Neural progenitor cell (in vitro differentiated cells): ENCODE measurements at regions not wholly inside any gene's neighbourhood (a gene's known extent, or its start where the extent isn't known, plus 50 kb on each side); places are given as distances from the start of the nearest gene placed in this dataset.
A peak's percentile ranks its signal among the peaks of the same experiment; 100 is the strongest.

Experiments
- DNase-seq: peaks from one replicate; pipeline ENCODE4 v3.0.0-alpha.2; 2016; ENCODE audit warnings: low spot score
- H2AFZ ChIP-seq: fragments of 200-600 bp; sonication (generic); replicated peaks from 2 replicates; pipeline ENCODE4 v1.6.1; 2016; ENCODE audit warnings: antibody characterized with exemption
- H3F3A ChIP-seq: fragments of 200-600 bp; sonication (generic); 2 replicates; pipeline ENCODE4 v1.6.1; 2016; ENCODE audit warnings: antibody characterized with exemption, low read depth
- H3K27ac ChIP-seq: fragments of 200-600 bp; sonication (generic); 2 replicates; pipeline ENCODE4 v1.5.1; 2016; ENCODE audit warnings: mild to moderate bottlenecking
- H3K27me3 ChIP-seq: fragments of 200-600 bp; sonication (generic); 2 replicates; pipeline ENCODE4 v1.6.1; 2016; ENCODE audit warnings: mild to moderate bottlenecking, moderate library complexity
- H3K36me3 ChIP-seq: fragments of 200-600 bp; sonication (generic); 2 replicates; pipeline ENCODE4 v1.5.1; 2016
- H3K4me1 ChIP-seq: fragments of 200-600 bp; sonication (generic); 2 replicates; pipeline ENCODE4 v1.6.1; 2016; ENCODE audit warnings: mixed run types
- H3K4me2 ChIP-seq: fragments of 200-600 bp; sonication (generic); 2 replicates; pipeline ENCODE4 v1.6.1; 2016
- H3K4me3 ChIP-seq: fragments of 200-600 bp; sonication (generic); 2 replicates; pipeline ENCODE4 v1.5.1; 2016
- H3K79me2 ChIP-seq: fragments of 200-600 bp; sonication (generic); 2 replicates; pipeline ENCODE4 v1.6.1; 2016; ENCODE audit warnings: low read depth
- H3K9ac ChIP-seq: fragments of 200-600 bp; sonication (generic); 2 replicates; pipeline ENCODE4 v1.6.1; 2016
- H3K9me3 ChIP-seq: fragments of 200-600 bp; sonication (generic); 2 replicates; pipeline ENCODE4 v1.5.1; 2016; ENCODE audit warnings: low read depth
- H4K20me1 ChIP-seq: fragments of 200-600 bp; sonication (generic); 2 replicates; pipeline ENCODE4 v1.6.1; 2016; ENCODE audit warnings: low read depth
- H3K27ac Mint-ChIP-seq: 3 replicates; pipeline ENCODE4 v1.8.0; 2021; ENCODE audit warnings: mixed read lengths
- H3K27me3 Mint-ChIP-seq: 2 replicates; pipeline ENCODE4 v1.8.0; 2022; ENCODE audit warnings: low read depth, mild to moderate bottlenecking, inconsistent platforms, moderate library complexity, mixed read lengths; ENCODE audit not compliant: insufficient read depth
- H3K36me3 Mint-ChIP-seq: 3 replicates; pipeline ENCODE4 v1.8.0; 2021; ENCODE audit warnings: mixed read lengths
- H3K4me1 Mint-ChIP-seq: 3 replicates; pipeline ENCODE4 v1.8.0; 2021; ENCODE audit warnings: mixed read lengths
- H3K4me3 Mint-ChIP-seq: 3 replicates; pipeline ENCODE4 v1.8.0; 2021; ENCODE audit warnings: mild to moderate bottlenecking, moderate library complexity, mixed read lengths
- H3K9me3 Mint-ChIP-seq: 3 replicates; pipeline ENCODE4 v1.8.0; 2020; ENCODE audit warnings: mixed read lengths
- CTCF ChIP-seq: fragments of 200-600 bp; sonication (generic); IDR thresholded peaks from 2 replicates; pipeline ENCODE4 v1.5.1; 2017; ENCODE audit warnings: antibody characterized with exemption, mild to moderate bottlenecking
- EZH2 ChIP-seq: fragments of 200-600 bp; sonication (generic); IDR thresholded peaks from 2 replicates; pipeline ENCODE4 v1.6.1; 2017; ENCODE audit warnings: antibody characterized with exemption, mild to moderate bottlenecking, moderate library complexity
- EZH2phosphoT487 ChIP-seq: fragments of 200-600 bp; sonication (generic); IDR thresholded peaks from 2 replicates; pipeline ENCODE4 v1.6.1; 2017; ENCODE audit warnings: antibody characterized with exemption

- H3K36me3 Mint-ChIP-seq, result no peaks in the 10 kb centered on the region
- H3K4me3 ChIP-seq, result no peak overlapping the region
- no peak for TF ChIP-seq EZH2phosphoT487
- TF ChIP-seq EZH2, result no peak
- TF ChIP-seq CTCF, result no peak
- H3K9ac ChIP-seq, result no peak overlapping the region
- no peaks in the 10 kb centered on the region for H3F3A ChIP-seq
- no peaks in the 10 kb centered on the region for H3K9me3 Mint-ChIP-seq
- no peak overlapping the region for H3K4me3 Mint-ChIP-seq
- H3K27ac ChIP-seq, result no peak overlapping the region
- H3K79me2 ChIP-seq, result no peaks in the 10 kb centered on the region
- no peaks in the 10 kb centered on the region for H3K36me3 ChIP-seq
- no peaks in the 10 kb centered on the region for H4K20me1 ChIP-seq
- H3K27ac Mint-ChIP-seq, result no peak overlapping the region
- H3K27me3 Mint-ChIP-seq, result no peaks in the 10 kb centered on the region
- no peak overlapping the region for H2AFZ ChIP-seq
- no peaks in the 10 kb centered on the region for H3K4me1 Mint-ChIP-seq
- no peaks in the 10 kb centered on the region for H3K9me3 ChIP-seq
- H3K4me1 ChIP-seq, result no peaks in the 10 kb centered on the region
- H3K4me2 ChIP-seq, result no peak overlapping the region
- no peaks in the 10 kb centered on the region for H3K27me3 ChIP-seq
- DNase-seq, result no peak
Measured at GRCh38 chr11:29452146-29452545, 564.7 kb downstream of the KCNA4 start.

GRCh38 chr11:29449281-29450074, 567.4 kb downstream of the KCNA4 start:
- H3K4me3 Mint-ChIP-seq, result no peak overlapping the region
- no peaks in the 10 kb centered on the region for H3K9me3 ChIP-seq
- no peaks in the 10 kb centered on the region for H3K36me3 ChIP-seq
- no peaks in the 10 kb centered on the region for H3K27me3 Mint-ChIP-seq
- H3K4me1 ChIP-seq, result no peaks in the 10 kb centered on the region
- H3K9ac ChIP-seq, result no peak overlapping the region
- no peaks in the 10 kb centered on the region for H3F3A ChIP-seq
- no peaks in the 10 kb centered on the region for H4K20me1 ChIP-seq
- no peaks in the 10 kb centered on the region for H3K4me1 Mint-ChIP-seq
- H3K27ac Mint-ChIP-seq, result no peak overlapping the region
- H2AFZ ChIP-seq, result no peak overlapping the region
- H3K9me3 Mint-ChIP-seq, result no peaks in the 10 kb centered on the region
- no peaks in the 10 kb centered on the region for H3K36me3 Mint-ChIP-seq
- no peak overlapping the region for H3K27ac ChIP-seq
- H3K4me2 ChIP-seq, result no peak overlapping the region
- no peak for DNase-seq
- H3K79me2 ChIP-seq, result no peaks in the 10 kb centered on the region
- TF ChIP-seq EZH2phosphoT487, result no peak
- TF ChIP-seq EZH2, result no peak
- TF ChIP-seq CTCF, result no peak
- H3K4me3 ChIP-seq, result no peak overlapping the region
- no peaks in the 10 kb centered on the region for H3K27me3 ChIP-seq

GRCh38 chr11:29448246-29448877, 568.5 kb downstream of the KCNA4 start:
- no peaks in the 10 kb centered on the region for H3F3A ChIP-seq
- no peak overlapping the region for H3K4me2 ChIP-seq
- Mint-ChIP-seq H3K27ac (no peak overlapping the region), H3K9me3 (no peaks in the 10 kb centered on the region), H3K36me3 (no peaks in the 10 kb centered on the region), H3K4me1 (no peaks in the 10 kb centered on the region), H3K27me3 (no peaks in the 10 kb centered on the region), H3K4me3 (no peak overlapping the region)
- no peak overlapping the region for H3K27ac ChIP-seq
- H3K4me3 ChIP-seq, result no peak overlapping the region
- no peaks in the 10 kb centered on the region for H3K36me3 ChIP-seq
- DNase-seq, result peak; percentile 52
- TF ChIP-seq EZH2phosphoT487 (no peak), CTCF (peak; percentile 68)
- H3K4me1 ChIP-seq, result no peaks in the 10 kb centered on the region
- peak overlapping the region; percentile 53 for H2AFZ ChIP-seq
- no peaks in the 10 kb centered on the region for H3K27me3 ChIP-seq
- no peaks in the 10 kb centered on the region for H3K79me2 ChIP-seq
- H3K9me3 ChIP-seq, result no peaks in the 10 kb centered on the region
- H3K9ac ChIP-seq, result no peak overlapping the region
- no peaks in the 10 kb centered on the region for H4K20me1 ChIP-seq
